ENCODE measurements at regions not wholly inside any gene's neighbourhood (a gene's known extent, or its start where the extent isn't known, plus 50 kb on each side); places are given as distances from the start of the nearest gene placed in this dataset.

DNA sequence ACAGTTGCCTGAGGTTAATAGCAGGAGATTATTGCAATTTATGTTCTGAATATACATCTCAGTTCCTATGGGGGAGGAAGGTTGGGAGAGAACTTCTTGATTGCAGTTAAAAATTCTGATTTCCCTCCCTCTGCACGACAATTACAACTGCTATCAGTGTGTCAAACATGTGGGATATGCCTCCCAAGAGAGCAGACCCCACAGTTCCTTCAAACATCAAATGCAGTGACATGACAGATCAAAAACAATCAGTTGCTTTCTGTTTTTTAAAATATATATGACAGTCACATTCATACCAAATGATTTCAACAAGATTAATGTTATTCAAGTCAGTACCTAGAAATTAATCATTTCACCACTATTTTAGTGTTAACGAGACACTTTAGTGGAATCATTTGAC lies 639.0 kb downstream of the EDEM1 start:
- TF ChIP-seq ZFX (IDR thresholded peaks at IDR 0.05): no peak
- TF ChIP-seq, protein P1, sequence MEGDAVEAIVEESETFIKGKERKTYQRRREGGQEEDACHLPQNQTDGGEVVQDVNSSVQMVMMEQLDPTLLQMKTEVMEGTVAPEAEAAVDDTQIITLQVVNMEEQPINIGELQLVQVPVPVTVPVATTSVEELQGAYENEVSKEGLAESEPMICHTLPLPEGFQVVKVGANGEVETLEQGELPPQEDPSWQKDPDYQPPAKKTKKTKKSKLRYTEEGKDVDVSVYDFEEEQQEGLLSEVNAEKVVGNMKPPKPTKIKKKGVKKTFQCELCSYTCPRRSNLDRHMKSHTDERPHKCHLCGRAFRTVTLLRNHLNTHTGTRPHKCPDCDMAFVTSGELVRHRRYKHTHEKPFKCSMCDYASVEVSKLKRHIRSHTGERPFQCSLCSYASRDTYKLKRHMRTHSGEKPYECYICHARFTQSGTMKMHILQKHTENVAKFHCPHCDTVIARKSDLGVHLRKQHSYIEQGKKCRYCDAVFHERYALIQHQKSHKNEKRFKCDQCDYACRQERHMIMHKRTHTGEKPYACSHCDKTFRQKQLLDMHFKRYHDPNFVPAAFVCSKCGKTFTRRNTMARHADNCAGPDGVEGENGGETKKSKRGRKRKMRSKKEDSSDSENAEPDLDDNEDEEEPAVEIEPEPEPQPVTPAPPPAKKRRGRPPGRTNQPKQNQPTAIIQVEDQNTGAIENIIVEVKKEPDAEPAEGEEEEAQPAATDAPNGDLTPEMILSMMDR (conservative IDR thresholded peaks at IDR 0.05): no peak

DNA sequence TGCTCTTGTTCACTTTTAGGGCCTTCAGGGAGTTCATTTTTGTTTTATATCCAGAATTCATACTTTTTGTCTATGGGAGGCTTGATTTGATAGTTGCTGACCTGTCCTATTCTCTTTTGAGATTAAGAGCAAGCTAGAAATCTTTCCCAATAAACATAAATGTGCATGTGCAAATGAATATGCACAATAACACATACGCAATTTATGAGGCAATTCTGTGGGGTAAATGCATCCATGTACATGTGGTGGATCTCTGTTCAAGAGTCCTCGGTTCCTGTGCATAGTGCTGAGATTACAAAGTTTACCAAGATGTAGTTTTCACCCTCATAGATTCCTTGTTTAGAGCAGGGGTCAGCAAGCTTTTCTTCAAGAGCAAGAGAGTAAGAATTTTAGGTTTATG lies 640.7 kb downstream of the EDEM1 start:
- no peak overlapping the region for H3K27ac ChIP-seq
- no peak for TF ChIP-seq ZFX (IDR thresholded peaks at IDR 0.05)
- TF ChIP-seq, protein P1 (conservative IDR thresholded peaks at IDR 0.05): no peak

More for the DNA sequence above, 639.0 kb downstream of the EDEM1 start:
- H3K27ac ChIP-seq: no peak overlapping the region

DNA sequence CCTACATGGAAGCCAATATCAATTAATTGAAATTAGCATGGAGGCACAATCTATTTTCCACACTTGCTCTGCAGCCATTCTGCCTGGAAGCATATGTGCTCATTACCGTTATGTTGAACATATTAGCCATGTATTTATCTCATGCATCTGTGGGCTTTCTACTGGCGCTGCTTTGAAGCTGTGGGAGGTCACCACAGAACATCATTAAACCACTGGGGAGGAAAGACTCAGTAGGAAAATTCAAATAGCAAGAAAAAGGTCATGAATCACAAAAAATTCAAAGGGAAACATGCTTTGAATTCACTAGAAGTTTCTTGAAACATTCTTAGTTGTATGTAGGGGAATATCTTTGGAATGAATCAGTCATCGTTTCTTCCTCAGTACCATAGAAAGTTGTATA lies 652.5 kb downstream of the EDEM1 start:
- no peak overlapping the region for H3K27ac ChIP-seq
- TF ChIP-seq ZFX (IDR thresholded peaks at IDR 0.05): no peak
- TF ChIP-seq, protein P1 (conservative IDR thresholded peaks at IDR 0.05): no peak

DNA sequence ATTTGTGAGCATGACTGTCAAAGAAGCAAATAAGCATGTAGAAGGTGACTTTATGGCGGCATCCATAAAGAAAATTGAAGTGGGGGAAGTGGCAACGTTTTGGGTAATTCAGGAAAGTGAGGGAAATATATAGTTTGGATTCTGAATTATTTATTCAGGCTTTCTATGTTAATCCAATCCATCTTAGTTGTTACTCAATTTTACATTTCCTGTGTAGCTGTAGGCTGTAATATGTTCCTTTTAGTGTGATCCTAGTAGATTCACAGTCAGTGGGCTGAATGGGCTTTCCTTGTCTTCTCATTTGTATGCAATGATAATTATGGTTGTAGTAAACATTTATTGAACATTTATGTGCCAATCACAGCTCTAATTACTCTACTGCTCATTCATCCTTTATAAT lies 654.1 kb downstream of the EDEM1 start:
- H3K27ac ChIP-seq: no peak overlapping the region
- TF ChIP-seq, protein P1 (conservative IDR thresholded peaks at IDR 0.05): no peak
- TF ChIP-seq ZFX (IDR thresholded peaks at IDR 0.05): no peak

DNA sequence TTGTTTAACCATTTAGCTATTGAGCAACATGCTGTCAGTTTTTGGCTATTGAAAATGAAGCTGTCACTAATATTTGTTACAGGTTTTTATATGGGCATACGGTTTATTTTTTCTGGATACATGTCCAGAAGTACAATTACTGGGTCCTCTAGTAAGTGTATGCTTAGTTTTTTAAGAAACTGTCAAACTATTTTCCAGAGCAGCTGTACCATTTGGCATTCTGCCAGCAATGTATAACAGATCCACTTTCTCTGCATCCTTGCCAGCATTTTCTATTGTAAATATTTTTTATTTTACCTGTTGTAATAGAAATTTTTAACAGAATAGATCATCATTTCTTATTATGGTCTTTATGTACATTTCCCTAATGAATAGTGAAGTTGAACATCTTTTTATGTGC lies 658.8 kb downstream of the EDEM1 start:
- no peak overlapping the region for H3K27ac ChIP-seq
- TF ChIP-seq, protein P1 (conservative IDR thresholded peaks at IDR 0.05): no peak
- no peak for TF ChIP-seq ZFX (IDR thresholded peaks at IDR 0.05)

DNA sequence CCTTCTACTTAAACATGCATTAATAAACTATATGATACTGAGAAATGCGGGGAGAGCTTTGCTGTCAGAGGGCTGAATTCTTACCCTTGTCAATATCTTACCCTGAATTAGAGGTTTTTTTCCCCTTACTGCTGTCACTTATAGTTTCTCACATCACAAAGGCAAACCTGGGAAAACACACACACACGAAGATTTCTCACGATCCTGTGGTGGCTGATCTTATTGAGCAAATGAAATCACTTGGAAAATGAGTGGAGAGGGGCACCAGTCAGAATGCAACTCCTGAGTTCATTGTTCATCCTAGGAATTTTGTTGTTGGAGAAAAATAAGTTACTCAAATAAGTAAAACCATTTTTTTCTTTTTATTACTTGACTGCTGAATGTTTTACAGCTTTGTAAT lies 673.6 kb downstream of the EDEM1 start:
- no peak overlapping the region for H3K27ac ChIP-seq
- TF ChIP-seq, protein P1 (conservative IDR thresholded peaks at IDR 0.05): no peak
- TF ChIP-seq ZFX (IDR thresholded peaks at IDR 0.05): no peak

DNA sequence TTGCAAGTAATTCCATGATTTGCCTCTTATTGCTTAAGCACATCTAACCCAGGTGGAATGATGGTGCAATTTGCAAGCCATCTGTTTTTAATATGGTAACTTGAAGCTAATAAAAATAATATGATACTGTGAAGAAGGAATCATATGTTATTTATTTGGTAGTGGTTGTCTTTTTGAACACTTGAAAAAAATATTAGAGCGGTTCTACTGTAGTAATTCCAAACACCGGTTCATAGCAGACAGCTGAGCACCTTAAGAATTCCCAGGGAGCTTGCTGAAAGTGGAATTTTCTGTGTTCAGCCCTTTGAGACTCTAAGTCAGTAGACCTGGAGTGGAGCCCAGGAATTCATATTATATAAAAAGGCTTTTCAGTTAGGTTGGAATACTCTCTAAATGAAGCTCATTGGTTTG lies 687.4 kb downstream of the EDEM1 start:
- TF ChIP-seq, protein P1 (conservative IDR thresholded peaks at IDR 0.05): no peak
- TF ChIP-seq ZFX (IDR thresholded peaks at IDR 0.05): no peak
- no peak overlapping the region for H3K27ac ChIP-seq
